Retina (tissue), 1 donor: ENCODE measurements at regions not wholly inside any gene's neighbourhood (a gene's known extent, or its start where the extent isn't known, plus 50 kb on each side); places are given as distances from the start of the nearest gene placed in this dataset.

Experiments
- DNase-seq: peaks from one replicate; pipeline ENCODE4 v3.0.0-alpha.2; 2016

GRCh38 chr7:33729726-33730125 is 175.6 kb upstream of the BMPER start:
- no peak for DNase-seq

- no peak for DNase-seq
Observed at GRCh38 chr7:33730958-33731357, 174.4 kb upstream of the BMPER start.

- DNase-seq = no peak
Observed at GRCh38 chr7:33731912-33732311, 173.4 kb upstream of the BMPER start.

- DNase-seq = no peak
Observed at GRCh38 chr7:33732462-33732861, 172.9 kb upstream of the BMPER start.

GRCh38 chr7:33733870-33734650 is 171.3 kb upstream of the BMPER start:
- DNase-seq = no peak

- no peak for DNase-seq
Observed at GRCh38 chr7:33735403-33735802, 169.9 kb upstream of the BMPER start.

GRCh38 chr7:33736521-33737221 is 168.7 kb upstream of the BMPER start:
- no peak for DNase-seq

GRCh38 chr7:33738260-33738935 is 166.9 kb upstream of the BMPER start:
- no peak for DNase-seq

- no peak for DNase-seq
Observed at GRCh38 chr7:33739286-33739685, 166.1 kb upstream of the BMPER start.

- no peak for DNase-seq
Observed at GRCh38 chr7:33742521-33742920, 162.8 kb upstream of the BMPER start.

- DNase-seq = no peak
Observed at GRCh38 chr7:33742999-33743587, 162.2 kb upstream of the BMPER start.

GRCh38 chr7:33743594-33743993 is 161.7 kb upstream of the BMPER start:
- no peak for DNase-seq

GRCh38 chr7:33744293-33745075 is 160.9 kb upstream of the BMPER start:
- DNase-seq = no peak

- no peak for DNase-seq
Observed at GRCh38 chr7:33745934-33746333, 159.4 kb upstream of the BMPER start.

- DNase-seq = no peak
Observed at GRCh38 chr7:33748793-33749192, 156.5 kb upstream of the BMPER start.

- no peak for DNase-seq
Observed at GRCh38 chr7:33750177-33750576, 155.2 kb upstream of the BMPER start.

- DNase-seq = no peak
Observed at GRCh38 chr7:33751443-33751842, 153.9 kb upstream of the BMPER start.

GRCh38 chr7:33753881-33754525 is 151.3 kb upstream of the BMPER start:
- no peak for DNase-seq

GRCh38 chr7:33754933-33755928 is 150.1 kb upstream of the BMPER start:
- DNase-seq = no peak

GRCh38 chr7:33757050-33757449 is 148.3 kb upstream of the BMPER start:
- DNase-seq = no peak
